ENCODE measurements at regions not wholly inside any gene's neighbourhood (a gene's known extent, or its start where the extent isn't known, plus 50 kb on each side); places are given as distances from the start of the nearest gene placed in this dataset.

- Histone ChIP-seq H3K9me3 (replicated peaks in 1 of 2; ENCODE audit: control insufficient read depth in 1 of 2, insufficient read depth in 1 of 2, low read length in 2 of 2) (no peaks in the 10 kb centered on the region), H3K4me1 (ENCODE audit: control insufficient read depth in 1 of 2, insufficient read depth in 2 of 2, low read length in 2 of 2) (no peaks in the 10 kb centered on the region), H3K4me2 (replicated peaks; ENCODE audit: extremely low read depth, low read length, poor library complexity, severe bottlenecking) (no peak overlapping the region), H2AFZ (ENCODE audit: insufficient read depth, low read depth, low read length, poor library complexity, severe bottlenecking) (peak overlapping the region; percentile 1), H3K27me3 (ENCODE audit: control insufficient read depth in 2 of 2, insufficient read depth in 2 of 2, low read length in 2 of 2) (no peaks in the 10 kb centered on the region), H3K9ac (ENCODE audit: insufficient read depth, low read length, poor library complexity, severe bottlenecking) (no peak overlapping the region), H3K4me3 (replicated peaks in 1 of 3; ENCODE audit: low read depth in 2 of 3, low read length in 3 of 3) (no peak overlapping the region), H3K79me2 (ENCODE audit: insufficient read depth, low read length) (no peaks in the 10 kb centered on the region), H3K36me3 (replicated peaks in 1 of 2; ENCODE audit: control insufficient read depth in 1 of 2, insufficient read depth in 2 of 2, low read length in 2 of 2) (no peaks in the 10 kb centered on the region), H3K27ac (ENCODE audit: low read depth in 1 of 2, low read length in 2 of 2) (no peak overlapping the region), H4K20me1 (ENCODE audit: insufficient read depth, low read length) (no peaks in the 10 kb centered on the region)
- H3K9me3 Mint-ChIP-seq = peaks cover 0 to 6% (median 0%) of the 10 kb centered on the region in 7 donors
- no peaks in the 10 kb centered on the region for H3K36me3 Mint-ChIP-seq
- no peak for TF ChIP-seq CTCF (IDR thresholded peaks at IDR 0.05)
- H3K27ac Mint-ChIP-seq = peak overlapping the region in 3 of 7 donors; percentile 5 to 84 (median 15)
- H3K4me3 Mint-ChIP-seq = no peak overlapping the region
- intact Hi-C loops (cut with micrococcal nuclease) = no loop called here
- WGBS (ENCODE audit: insufficient coverage) = 63% methylated on average over 1 of the region's 2 CpGs
- H3K4me1 Mint-ChIP-seq = peaks cover 6% of the 10 kb centered on the region
- peak; percentile 38 to 68 (median 38) for DNase-seq
- H3K27me3 Mint-ChIP-seq (ENCODE audit: low read depth in 3 of 3) = peaks cover 0 to 3% (median 1%) of the 10 kb centered on the region in 3 donors
These were observed 253.2 kb upstream of the RASGEF1B start for GRCh38 chr4:81724925-81725329.

GRCh38 chr4:81723927-81724587, 252.3 kb upstream of the RASGEF1B start:
- H3K36me3 Mint-ChIP-seq = no peaks in the 10 kb centered on the region
- no peaks in the 10 kb centered on the region for H4K20me1 ChIP-seq (ENCODE audit: insufficient read depth, low read length)
- H3K36me3 ChIP-seq (replicated peaks in 1 of 2; ENCODE audit: control insufficient read depth in 1 of 2, insufficient read depth in 2 of 2, low read length in 2 of 2) = no peaks in the 10 kb centered on the region
- peaks cover 0 to 6% (median 0%) of the 10 kb centered on the region in 7 donors for H3K9me3 Mint-ChIP-seq
- no peak overlapping the region for H3K4me3 Mint-ChIP-seq
- H2AFZ ChIP-seq (ENCODE audit: insufficient read depth, low read depth, low read length, poor library complexity, severe bottlenecking) = no peak overlapping the region
- H3K9ac ChIP-seq (ENCODE audit: insufficient read depth, low read length, poor library complexity, severe bottlenecking) = no peak overlapping the region
- H3K27ac ChIP-seq (ENCODE audit: low read depth in 1 of 2, low read length in 2 of 2) = no peak overlapping the region
- no peak for DNase-seq
- H3K27ac Mint-ChIP-seq = no peak overlapping the region
- H3K4me1 ChIP-seq (ENCODE audit: control insufficient read depth in 1 of 2, insufficient read depth in 2 of 2, low read length in 2 of 2) = no peaks in the 10 kb centered on the region
- peaks cover 6% of the 10 kb centered on the region for H3K4me1 Mint-ChIP-seq
- H3K27me3 ChIP-seq (ENCODE audit: control insufficient read depth in 2 of 2, insufficient read depth in 2 of 2, low read length in 2 of 2) = no peaks in the 10 kb centered on the region
- no peaks in the 10 kb centered on the region for H3K79me2 ChIP-seq (ENCODE audit: insufficient read depth, low read length)
- peaks cover 0 to 3% (median 1%) of the 10 kb centered on the region in 3 donors for H3K27me3 Mint-ChIP-seq (ENCODE audit: low read depth in 3 of 3)
- no CpG with 5 or more reads among the region's 3 CpGs for WGBS (ENCODE audit: insufficient coverage)
- H3K4me2 ChIP-seq (replicated peaks; ENCODE audit: extremely low read depth, low read length, poor library complexity, severe bottlenecking) = no peak overlapping the region
- H3K4me3 ChIP-seq (replicated peaks in 1 of 3; ENCODE audit: low read depth in 2 of 3, low read length in 3 of 3) = no peak overlapping the region
- intact Hi-C loops (cut with micrococcal nuclease) = no loop called here
- TF ChIP-seq CTCF (IDR thresholded peaks at IDR 0.05) = no peak
- no peaks in the 10 kb centered on the region for H3K9me3 ChIP-seq (replicated peaks in 1 of 2; ENCODE audit: control insufficient read depth in 1 of 2, insufficient read depth in 1 of 2, low read length in 2 of 2)

Data from CD14-positive monocyte (primary cell).